ENCODE measurements at regions not wholly inside any gene's neighbourhood (a gene's known extent, or its start where the extent isn't known, plus 50 kb on each side); places are given as distances from the start of the nearest gene placed in this dataset.

DNA sequence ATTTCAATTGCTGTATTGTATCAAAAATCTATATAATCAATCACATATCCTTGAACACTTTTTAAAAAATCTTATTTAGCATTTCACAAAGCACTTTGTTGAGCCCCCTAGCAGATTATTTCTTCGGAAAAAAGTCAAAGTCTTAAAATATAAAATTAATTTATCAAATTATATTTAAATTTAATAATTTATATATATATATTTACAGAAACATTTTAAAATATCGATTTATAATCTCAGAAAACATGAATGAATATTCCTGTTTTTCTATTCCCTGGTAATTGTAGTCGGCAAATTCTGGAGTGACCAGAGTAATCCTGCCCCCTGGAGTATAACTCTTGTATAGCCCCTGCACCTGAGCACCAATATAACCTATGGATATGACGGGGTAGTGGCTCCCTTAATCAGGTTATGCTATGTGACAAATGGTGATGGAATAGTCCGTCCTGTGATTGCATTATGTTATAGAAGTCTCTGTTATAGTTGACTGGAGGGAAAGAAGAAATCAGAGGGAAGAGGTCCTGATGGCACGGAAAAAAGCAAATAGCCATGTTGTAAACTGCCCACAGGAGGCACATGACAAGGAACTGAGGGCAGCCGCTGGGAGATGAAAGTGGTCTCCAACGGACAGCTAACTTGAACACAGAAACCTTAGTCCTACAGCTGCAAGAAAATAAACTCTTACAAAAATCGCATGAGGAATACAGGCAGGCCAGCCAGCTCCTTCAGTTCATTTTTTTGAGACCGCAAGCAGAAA is 1092.3 kb downstream of the ARAP2 start:
- no peak for TF ChIP-seq POLR2AphosphoS5 (IDR thresholded peaks at IDR 0.05; ENCODE audit: low read depth, low read length)
- TF ChIP-seq, protein P1, sequence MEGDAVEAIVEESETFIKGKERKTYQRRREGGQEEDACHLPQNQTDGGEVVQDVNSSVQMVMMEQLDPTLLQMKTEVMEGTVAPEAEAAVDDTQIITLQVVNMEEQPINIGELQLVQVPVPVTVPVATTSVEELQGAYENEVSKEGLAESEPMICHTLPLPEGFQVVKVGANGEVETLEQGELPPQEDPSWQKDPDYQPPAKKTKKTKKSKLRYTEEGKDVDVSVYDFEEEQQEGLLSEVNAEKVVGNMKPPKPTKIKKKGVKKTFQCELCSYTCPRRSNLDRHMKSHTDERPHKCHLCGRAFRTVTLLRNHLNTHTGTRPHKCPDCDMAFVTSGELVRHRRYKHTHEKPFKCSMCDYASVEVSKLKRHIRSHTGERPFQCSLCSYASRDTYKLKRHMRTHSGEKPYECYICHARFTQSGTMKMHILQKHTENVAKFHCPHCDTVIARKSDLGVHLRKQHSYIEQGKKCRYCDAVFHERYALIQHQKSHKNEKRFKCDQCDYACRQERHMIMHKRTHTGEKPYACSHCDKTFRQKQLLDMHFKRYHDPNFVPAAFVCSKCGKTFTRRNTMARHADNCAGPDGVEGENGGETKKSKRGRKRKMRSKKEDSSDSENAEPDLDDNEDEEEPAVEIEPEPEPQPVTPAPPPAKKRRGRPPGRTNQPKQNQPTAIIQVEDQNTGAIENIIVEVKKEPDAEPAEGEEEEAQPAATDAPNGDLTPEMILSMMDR (IDR thresholded peaks at IDR 0.05), result peak; percentile 49
- no peak for TF ChIP-seq SIN3A (IDR thresholded peaks at IDR 0.05; ENCODE audit: borderline replicate concordance, insufficient read depth, low read depth, low read length)
- TF ChIP-seq, protein P2, sequence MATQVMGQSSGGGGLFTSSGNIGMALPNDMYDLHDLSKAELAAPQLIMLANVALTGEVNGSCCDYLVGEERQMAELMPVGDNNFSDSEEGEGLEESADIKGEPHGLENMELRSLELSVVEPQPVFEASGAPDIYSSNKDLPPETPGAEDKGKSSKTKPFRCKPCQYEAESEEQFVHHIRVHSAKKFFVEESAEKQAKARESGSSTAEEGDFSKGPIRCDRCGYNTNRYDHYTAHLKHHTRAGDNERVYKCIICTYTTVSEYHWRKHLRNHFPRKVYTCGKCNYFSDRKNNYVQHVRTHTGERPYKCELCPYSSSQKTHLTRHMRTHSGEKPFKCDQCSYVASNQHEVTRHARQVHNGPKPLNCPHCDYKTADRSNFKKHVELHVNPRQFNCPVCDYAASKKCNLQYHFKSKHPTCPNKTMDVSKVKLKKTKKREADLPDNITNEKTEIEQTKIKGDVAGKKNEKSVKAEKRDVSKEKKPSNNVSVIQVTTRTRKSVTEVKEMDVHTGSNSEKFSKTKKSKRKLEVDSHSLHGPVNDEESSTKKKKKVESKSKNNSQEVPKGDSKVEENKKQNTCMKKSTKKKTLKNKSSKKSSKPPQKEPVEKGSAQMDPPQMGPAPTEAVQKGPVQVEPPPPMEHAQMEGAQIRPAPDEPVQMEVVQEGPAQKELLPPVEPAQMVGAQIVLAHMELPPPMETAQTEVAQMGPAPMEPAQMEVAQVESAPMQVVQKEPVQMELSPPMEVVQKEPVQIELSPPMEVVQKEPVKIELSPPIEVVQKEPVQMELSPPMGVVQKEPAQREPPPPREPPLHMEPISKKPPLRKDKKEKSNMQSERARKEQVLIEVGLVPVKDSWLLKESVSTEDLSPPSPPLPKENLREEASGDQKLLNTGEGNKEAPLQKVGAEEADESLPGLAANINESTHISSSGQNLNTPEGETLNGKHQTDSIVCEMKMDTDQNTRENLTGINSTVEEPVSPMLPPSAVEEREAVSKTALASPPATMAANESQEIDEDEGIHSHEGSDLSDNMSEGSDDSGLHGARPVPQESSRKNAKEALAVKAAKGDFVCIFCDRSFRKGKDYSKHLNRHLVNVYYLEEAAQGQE (IDR thresholded peaks at IDR 0.05; ENCODE audit: insufficient read depth in 1 of 2, low read depth in 2 of 2, low read length in 1 of 2), result no peak
- TF ChIP-seq TCF7L2 (IDR thresholded peaks at IDR 0.05; ENCODE audit: low read depth, low read length), result no peak

Data from Panc1 (cell line).